ENCODE measurements at regions not wholly inside any gene's neighbourhood (a gene's known extent, or its start where the extent isn't known, plus 50 kb on each side); places are given as distances from the start of the nearest gene placed in this dataset.

- TF ChIP-seq CTCF (IDR thresholded peaks at IDR 0.05; ENCODE audit: borderline replicate concordance, insufficient read depth, low read depth, low read length) = no peak
- H3K4me3 ChIP-seq (ENCODE audit: low read depth, low read length) = no peak overlapping the region
These were observed 132.2 kb upstream of the PLET1 start for GRCh38 chr11:112392904-112393303.

GRCh38 chr11:112394304-112394703, 133.6 kb upstream of the PLET1 start:
- no peak overlapping the region for H3K4me3 ChIP-seq (ENCODE audit: low read depth, low read length)
- TF ChIP-seq CTCF (IDR thresholded peaks at IDR 0.05; ENCODE audit: borderline replicate concordance, insufficient read depth, low read depth, low read length) = no peak

DNA sequence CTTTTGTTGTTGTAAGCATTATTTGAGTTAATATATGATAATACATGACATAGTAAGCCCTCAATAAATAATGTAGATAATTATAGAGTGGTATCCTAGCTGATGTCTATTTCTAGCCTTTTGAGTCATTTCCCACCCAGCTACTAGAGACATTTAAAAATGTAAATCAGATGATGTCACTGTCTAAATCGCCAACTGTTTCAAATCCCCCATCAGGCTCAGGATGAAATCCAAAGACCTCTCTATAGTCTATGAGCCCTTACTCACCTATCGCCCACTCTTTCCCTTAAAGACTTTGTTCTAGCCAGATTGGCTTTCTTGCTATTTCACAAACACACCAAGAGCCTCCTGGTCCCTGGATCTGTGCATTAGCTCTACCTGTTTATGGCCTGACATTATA, 135.4 kb upstream of the PLET1 start:
- TF ChIP-seq CTCF (IDR thresholded peaks at IDR 0.05; ENCODE audit: borderline replicate concordance, insufficient read depth, low read depth, low read length) = no peak
- no peak overlapping the region for H3K4me3 ChIP-seq (ENCODE audit: low read depth, low read length)

GRCh38 chr11:112398798-112399478, 138.3 kb upstream of the PLET1 start:
- TF ChIP-seq CTCF (IDR thresholded peaks at IDR 0.05; ENCODE audit: borderline replicate concordance, insufficient read depth, low read depth, low read length) = no peak
- H3K4me3 ChIP-seq (ENCODE audit: low read depth, low read length) = no peak overlapping the region

- TF ChIP-seq CTCF (IDR thresholded peaks at IDR 0.05; ENCODE audit: borderline replicate concordance, insufficient read depth, low read depth, low read length) = no peak
These were observed 139.9 kb upstream of the PLET1 start for GRCh38 chr11:112400476-112401014.

GRCh38 chr11:112401036-112401769, 140.5 kb upstream of the PLET1 start:
- H3K4me3 ChIP-seq (ENCODE audit: low read depth, low read length) = no peak overlapping the region
- no peak for TF ChIP-seq CTCF (IDR thresholded peaks at IDR 0.05; ENCODE audit: borderline replicate concordance, insufficient read depth, low read depth, low read length)

More at GRCh38 chr11:112400476-112401014, 139.9 kb upstream of the PLET1 start:
- no peak overlapping the region for H3K4me3 ChIP-seq (ENCODE audit: low read depth, low read length)
